ENCODE measurements at regions not wholly inside any gene's neighbourhood (a gene's known extent, or its start where the extent isn't known, plus 50 kb on each side); places are given as distances from the start of the nearest gene placed in this dataset.

DNA sequence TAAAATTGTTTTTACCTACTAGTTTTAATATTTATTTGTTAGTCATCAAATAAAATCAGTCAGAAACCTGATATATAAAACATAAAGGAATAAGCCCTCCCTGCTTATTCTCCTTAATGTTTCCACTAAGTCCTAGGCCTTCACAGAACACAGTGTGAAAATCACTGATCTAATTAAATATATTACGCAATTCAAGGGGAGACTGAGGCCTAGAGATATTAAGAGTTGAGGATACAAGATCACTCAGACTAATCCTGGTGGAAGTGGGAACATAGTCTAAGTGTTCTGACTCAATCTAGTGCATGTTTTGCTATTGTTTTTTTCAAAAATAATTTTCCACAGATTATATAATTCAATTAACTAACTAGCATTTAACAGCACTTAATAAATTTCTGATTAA, 401.1 kb downstream of the SLCO4C1 start:
- CTCF ChIA-PET = interaction anchor here (1.2 kb wide), 1 partner anchor 48 kb away, joined by 4 read pairs; no protein-coding TSS in a partner anchor
- POLR2A ChIA-PET = no interaction called here
- TF ChIP-seq, protein P1, sequence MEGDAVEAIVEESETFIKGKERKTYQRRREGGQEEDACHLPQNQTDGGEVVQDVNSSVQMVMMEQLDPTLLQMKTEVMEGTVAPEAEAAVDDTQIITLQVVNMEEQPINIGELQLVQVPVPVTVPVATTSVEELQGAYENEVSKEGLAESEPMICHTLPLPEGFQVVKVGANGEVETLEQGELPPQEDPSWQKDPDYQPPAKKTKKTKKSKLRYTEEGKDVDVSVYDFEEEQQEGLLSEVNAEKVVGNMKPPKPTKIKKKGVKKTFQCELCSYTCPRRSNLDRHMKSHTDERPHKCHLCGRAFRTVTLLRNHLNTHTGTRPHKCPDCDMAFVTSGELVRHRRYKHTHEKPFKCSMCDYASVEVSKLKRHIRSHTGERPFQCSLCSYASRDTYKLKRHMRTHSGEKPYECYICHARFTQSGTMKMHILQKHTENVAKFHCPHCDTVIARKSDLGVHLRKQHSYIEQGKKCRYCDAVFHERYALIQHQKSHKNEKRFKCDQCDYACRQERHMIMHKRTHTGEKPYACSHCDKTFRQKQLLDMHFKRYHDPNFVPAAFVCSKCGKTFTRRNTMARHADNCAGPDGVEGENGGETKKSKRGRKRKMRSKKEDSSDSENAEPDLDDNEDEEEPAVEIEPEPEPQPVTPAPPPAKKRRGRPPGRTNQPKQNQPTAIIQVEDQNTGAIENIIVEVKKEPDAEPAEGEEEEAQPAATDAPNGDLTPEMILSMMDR (IDR thresholded peaks at IDR 0.05; ENCODE audit: control extremely low read depth, extremely low read depth, low read depth, missing control alignments) = no peak
- DNase-seq (ENCODE audit: extremely low spot score) = no peak

DNA sequence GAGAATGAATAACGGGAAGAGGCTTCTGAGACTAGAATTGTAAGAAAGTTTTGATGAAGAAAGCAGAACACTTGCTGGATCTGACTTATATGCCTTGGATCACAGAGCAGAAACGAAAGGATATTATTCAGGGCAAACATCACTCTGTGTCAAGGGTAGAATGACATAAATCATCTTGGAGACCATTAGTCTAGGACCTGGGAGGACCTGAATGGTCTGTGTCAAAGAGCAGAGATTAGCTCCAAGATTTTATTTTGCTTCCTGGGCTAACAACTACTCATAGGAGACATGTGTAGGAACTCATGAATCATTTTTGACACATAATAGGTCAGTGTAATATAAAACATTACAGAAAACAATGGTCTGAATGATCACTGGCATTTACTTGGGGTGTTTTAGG, 417.9 kb downstream of the SLCO4C1 start:
- POLR2A ChIA-PET = no interaction called here
- DNase-seq (ENCODE audit: extremely low spot score) = no peak
- CTCF ChIA-PET = interaction anchor here (0.7 to 1.1 kb wide), 2 partner anchors 15 to 18 kb away, joined by 3 read pairs; no protein-coding TSS in a partner anchor
- TF ChIP-seq, protein P1 (IDR thresholded peaks at IDR 0.05; ENCODE audit: control extremely low read depth, extremely low read depth, low read depth, missing control alignments) = no peak

DNA sequence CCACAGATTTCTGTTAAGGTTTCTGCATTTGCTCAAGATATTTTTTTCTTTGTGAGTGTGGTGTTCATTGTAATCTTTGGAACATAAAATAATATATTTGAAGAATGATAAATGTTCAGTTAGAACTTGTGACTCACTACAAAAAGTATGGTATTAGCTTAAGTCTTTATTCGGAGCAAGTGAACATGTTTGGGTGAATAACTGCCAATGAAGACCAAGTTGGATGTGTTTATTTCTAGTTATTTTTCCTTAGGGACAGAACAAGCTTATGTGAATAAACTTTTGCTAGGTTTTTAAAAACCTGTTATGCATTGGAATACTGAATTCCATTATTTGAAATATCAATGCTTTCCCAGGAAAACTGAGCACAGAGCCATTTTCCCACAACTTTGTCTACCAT, 418.6 kb downstream of the SLCO4C1 start:
- ChIA-PET CTCF (interaction anchor here (0.7 to 1.3 kb wide), 2 partner anchors 16 to 21 kb away, joined by 3 to 4 read pairs; no protein-coding TSS in a partner anchor), POLR2A (no interaction called here)
- TF ChIP-seq, protein P1 (IDR thresholded peaks at IDR 0.05; ENCODE audit: control extremely low read depth, extremely low read depth, low read depth, missing control alignments) = no peak
- DNase-seq (ENCODE audit: extremely low spot score) = no peak

DNA sequence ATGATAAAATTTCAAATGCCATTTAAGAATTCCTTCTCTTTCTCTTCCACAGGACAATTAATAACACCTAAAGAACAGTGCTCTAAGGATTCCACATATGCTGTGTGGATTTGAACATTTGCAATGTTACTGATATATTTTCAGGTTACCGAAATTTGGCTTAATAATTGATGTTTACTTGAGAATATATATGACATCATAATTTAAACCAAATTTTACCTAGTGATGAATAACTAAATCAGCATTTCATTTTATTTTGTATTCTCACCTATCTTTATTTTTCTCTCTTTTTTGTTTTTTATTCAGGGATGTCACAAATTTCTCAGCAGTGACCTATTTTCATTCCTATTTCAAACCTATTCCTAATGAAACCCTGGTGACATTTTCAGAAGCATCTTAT, 429.6 kb downstream of the SLCO4C1 start:
- ChIA-PET POLR2A (no interaction called here), CTCF (no interaction called here)
- TF ChIP-seq, protein P1 (IDR thresholded peaks at IDR 0.05; ENCODE audit: control extremely low read depth, extremely low read depth, low read depth, missing control alignments) = no peak
- DNase-seq (ENCODE audit: extremely low spot score) = no peak

DNA sequence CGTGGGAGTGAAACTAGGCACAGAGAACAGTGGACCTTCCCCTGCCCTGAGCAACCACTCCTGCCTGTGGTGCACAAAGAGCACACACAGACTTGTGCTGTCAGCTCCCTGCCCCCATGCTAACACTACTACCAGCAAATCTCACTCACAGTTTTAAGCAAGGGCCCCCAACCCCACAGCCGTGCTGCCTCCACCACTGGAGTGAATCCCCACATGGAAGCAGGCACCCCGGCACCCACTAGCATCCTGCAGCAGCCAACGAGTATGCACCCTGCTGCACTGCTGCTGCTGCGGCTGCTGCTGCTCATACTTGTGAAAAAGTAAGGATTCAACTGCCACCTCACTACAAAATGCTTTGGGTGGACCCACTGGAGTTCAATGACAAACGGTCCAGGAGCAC, 435.5 kb downstream of the SLCO4C1 start:
- TF ChIP-seq, protein P1 (IDR thresholded peaks at IDR 0.05; ENCODE audit: control extremely low read depth, extremely low read depth, low read depth, missing control alignments) = no peak
- ChIA-PET POLR2A (no interaction called here), CTCF (interaction anchor here (1.1 to 1.4 kb wide), 2 partner anchors 13 to 18 kb away, joined by 3 to 5 read pairs; no protein-coding TSS in a partner anchor)
- no peak for DNase-seq (ENCODE audit: extremely low spot score)

DNA sequence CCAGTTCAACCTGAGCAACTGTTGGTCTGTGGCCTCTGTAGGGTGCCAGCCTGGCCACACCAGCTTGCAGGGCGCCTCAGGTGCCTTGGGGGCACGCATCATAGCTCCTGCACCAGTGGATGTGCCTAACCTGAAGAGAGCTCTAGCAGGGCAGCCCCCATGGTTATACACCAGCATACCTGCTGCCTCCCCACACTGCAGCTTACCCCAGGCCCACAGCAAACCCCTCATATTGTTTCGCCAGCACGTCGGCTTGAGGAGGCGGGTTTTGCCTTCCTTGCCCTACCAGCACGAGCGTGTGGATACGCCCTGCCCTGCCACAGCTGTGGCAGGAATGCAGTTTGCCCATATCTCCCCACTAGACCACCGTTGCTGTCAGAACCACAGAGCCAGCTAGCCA, 435.9 kb downstream of the SLCO4C1 start:
- ChIA-PET POLR2A (no interaction called here), CTCF (interaction anchor here (1.0 to 1.1 kb wide), 2 partner anchors 9 to 19 kb away, joined by 3 read pairs; no protein-coding TSS in a partner anchor)
- DNase-seq (ENCODE audit: extremely low spot score) = no peak
- TF ChIP-seq, protein P1 (IDR thresholded peaks at IDR 0.05; ENCODE audit: control extremely low read depth, extremely low read depth, low read depth, missing control alignments) = no peak
